Epithelial cell of esophagus (primary cell): ENCODE measurements at regions not wholly inside any gene's neighbourhood (a gene's known extent, or its start where the extent isn't known, plus 50 kb on each side); places are given as distances from the start of the nearest gene placed in this dataset.

Source experiments
- DNase-seq: peaks from one replicate; pipeline ENCODE4 v3.0.0; 2010; ENCODE audit warnings: low read depth
- H3K4me3 ChIP-seq: 2 replicates; pipeline ENCODE4 v1.5.1; 2011; ENCODE audit warnings: mild to moderate bottlenecking, low read length, control low read depth
- CTCF ChIP-seq: IDR thresholded peaks from 2 replicates; pipeline ENCODE4 v1.5.1; 2011; ENCODE audit warnings: low read depth, mild to moderate bottlenecking, low read length, control low read depth, inconsistent platforms; ENCODE audit not compliant: insufficient read depth; ENCODE audit errors: missing control alignments

GRCh38 chr6:97866616-97867015, 583.6 kb upstream of the MMS22L start:
- TF ChIP-seq CTCF: no peak
- H3K4me3 ChIP-seq: no peak overlapping the region
- DNase-seq: peak; percentile 57

- no peak for DNase-seq
- no peak overlapping the region for H3K4me3 ChIP-seq
- TF ChIP-seq CTCF: no peak
Observed at GRCh38 chr6:97867177-97867576, 584.2 kb upstream of the MMS22L start.

DNA sequence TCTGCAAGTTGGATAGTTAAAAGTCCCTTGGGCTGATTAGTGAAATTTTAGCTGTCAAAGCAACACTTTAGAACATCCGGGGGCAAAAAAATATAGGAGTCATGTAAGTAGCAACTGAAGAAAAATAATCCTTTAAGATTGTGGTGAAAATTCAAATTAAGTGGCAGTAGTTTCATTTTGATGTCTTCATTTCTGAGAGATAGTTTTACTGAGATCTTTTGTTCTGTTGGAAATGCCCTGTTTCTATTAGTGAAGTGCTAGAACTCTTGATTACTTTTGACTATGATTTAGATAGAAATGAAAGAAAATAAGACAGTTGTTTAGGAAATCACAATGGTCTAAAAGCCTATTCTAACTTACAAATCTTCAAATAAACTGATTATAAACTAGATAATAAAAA, 587.3 kb upstream of the MMS22L start:
- no peak for TF ChIP-seq CTCF
- no peak for DNase-seq
- no peak overlapping the region for H3K4me3 ChIP-seq

- TF ChIP-seq CTCF: no peak
- no peak for DNase-seq
- H3K4me3 ChIP-seq: no peak overlapping the region
Observed at GRCh38 chr6:97876711-97877110, 593.7 kb upstream of the MMS22L start.

GRCh38 chr6:97882755-97883154, 599.7 kb upstream of the MMS22L start:
- TF ChIP-seq CTCF: no peak
- H3K4me3 ChIP-seq: no peak overlapping the region
- DNase-seq: no peak

- TF ChIP-seq CTCF: no peak
- no peak for DNase-seq
- H3K4me3 ChIP-seq: no peak overlapping the region
Observed at GRCh38 chr6:97885325-97885724, 602.3 kb upstream of the MMS22L start.

DNA sequence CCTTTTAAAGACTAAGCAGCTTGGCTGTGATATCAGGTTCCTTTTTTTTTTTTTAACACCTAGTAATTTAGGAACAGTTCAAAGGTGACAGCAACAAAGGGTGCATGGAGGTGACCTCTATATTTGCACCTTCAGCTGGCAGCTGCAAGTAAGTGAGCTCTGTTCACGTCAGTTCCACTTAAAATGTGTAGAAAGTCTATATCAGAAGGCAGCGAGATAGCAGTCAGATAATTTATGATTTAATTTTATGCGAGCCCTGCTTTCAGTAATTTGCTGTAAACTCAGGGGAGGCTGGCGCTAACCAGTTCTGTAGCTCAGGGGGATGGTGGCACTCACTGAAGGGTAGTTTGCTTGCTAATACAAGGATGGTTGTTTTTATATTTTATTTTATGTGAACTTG, 602.8 kb upstream of the MMS22L start:
- no peak overlapping the region for H3K4me3 ChIP-seq
- no peak for TF ChIP-seq CTCF
- no peak for DNase-seq
